SIG-M5 treated with dmso at 0.1 percent for 504 hours (cell line): ENCODE measurements at regions not wholly inside any gene's neighbourhood (a gene's known extent, or its start where the extent isn't known, plus 50 kb on each side); places are given as distances from the start of the nearest gene placed in this dataset.
"Not testable (repeated sequence)": the region's sequence is repeated elsewhere in the genome, so short reads cannot be mapped to it uniquely, and the experiment has no call there.

Experiments used
- DNase-seq: peaks from one replicate; lab custom pipeline; 2025; ENCODE audit not compliant: unreplicated experiment; lab: John Stamatoyannopoulos, UW

GRCh38 chr21:28483301-28484035 is 509.2 kb downstream of the LTN1 start:
- DNase-seq = no peak

DNA sequence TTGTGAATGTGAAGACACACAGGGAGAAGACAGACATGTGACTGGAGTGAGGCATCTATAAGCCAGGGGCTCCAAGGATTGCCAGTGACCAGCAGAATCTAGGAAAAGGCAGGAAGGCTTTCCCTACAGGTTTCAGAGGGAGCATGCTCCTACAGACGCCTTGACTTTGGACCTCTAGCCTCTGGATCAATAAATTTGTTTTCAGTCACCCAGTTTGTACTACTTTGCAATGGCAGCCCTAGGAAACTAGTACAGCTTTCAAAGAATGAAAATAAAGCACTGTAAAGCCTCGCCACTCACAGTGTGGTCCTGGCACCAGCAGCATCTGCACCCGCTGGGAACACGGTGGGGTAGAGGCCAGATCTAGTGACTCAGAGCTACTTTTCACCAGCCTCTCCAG is 510.0 kb downstream of the LTN1 start:
- DNase-seq = no peak

- no peak for DNase-seq
These were observed 512.2 kb downstream of the LTN1 start for GRCh38 chr21:28480470-28480869.

GRCh38 chr21:28473530-28474220 is 519.0 kb downstream of the LTN1 start:
- no peak for DNase-seq

DNA sequence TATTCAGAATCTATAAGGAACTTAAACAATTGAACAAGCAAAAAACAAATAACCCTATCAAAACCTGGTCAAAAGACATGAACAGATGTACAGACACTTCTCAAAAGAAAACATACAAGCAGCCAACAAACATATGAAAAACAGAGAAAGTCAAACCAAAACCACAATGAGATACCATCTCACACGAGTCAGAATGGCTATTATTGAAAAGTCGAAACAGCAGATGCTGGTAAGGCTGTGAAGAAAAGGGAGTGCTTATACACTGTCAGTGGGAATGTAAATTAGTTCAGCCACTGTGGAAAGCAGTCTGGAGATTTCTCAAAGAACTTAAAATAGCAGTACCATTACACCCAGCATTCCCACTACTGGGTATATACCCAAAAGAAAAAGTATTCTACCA is 520.1 kb downstream of the LTN1 start:
- DNase-seq = not testable (repeated sequence)

DNA sequence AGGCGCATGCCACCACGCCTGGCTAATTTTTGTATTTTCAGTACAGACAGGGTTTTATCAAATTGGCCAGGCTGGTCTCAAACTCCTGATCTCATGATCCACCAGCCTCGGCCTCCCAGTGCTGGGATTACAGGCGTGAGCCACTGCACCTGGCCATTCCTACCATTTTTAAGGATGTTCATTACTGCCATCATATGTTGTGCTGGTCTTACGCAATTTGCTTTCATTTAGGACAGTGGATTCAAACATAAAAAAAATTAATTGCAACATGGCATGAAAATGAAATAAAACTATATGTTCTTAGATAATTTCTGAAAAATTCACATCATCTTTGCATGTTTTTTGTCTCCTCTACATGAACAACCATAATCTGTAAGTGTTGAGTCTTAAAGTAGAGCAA is 527.7 kb downstream of the LTN1 start:
- DNase-seq = no peak

DNA sequence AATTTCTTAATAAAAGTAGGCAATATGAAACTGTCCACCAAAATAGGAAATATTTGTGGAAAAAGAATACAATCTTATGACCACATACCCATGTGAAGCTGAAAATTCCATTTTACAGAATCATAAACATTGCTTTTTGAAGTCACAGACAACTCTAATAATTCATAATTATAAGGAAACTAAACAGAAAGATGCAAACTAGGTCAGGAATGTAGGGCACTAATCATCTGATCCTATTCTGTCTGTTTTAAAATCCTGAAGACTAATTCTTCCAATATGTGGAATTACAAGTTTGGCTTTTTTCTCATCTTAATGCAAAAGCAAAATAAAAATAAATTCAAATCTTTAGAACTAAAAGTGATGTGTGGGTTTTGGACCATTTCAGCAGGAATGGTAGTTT is 528.6 kb downstream of the LTN1 start:
- DNase-seq = no peak

- DNase-seq = no peak
These were observed 533.5 kb downstream of the LTN1 start for GRCh38 chr21:28459193-28459592.

- DNase-seq = no peak
These were observed 534.2 kb downstream of the LTN1 start for GRCh38 chr21:28458446-28458845.

- no peak for DNase-seq
These were observed 537.5 kb downstream of the LTN1 start for GRCh38 chr21:28455253-28455600.

- no peak for DNase-seq
These were observed 538.0 kb downstream of the LTN1 start for GRCh38 chr21:28454564-28455252.

- no peak for DNase-seq
These were observed 545.2 kb downstream of the LTN1 start for GRCh38 chr21:28447462-28447861.

DNA sequence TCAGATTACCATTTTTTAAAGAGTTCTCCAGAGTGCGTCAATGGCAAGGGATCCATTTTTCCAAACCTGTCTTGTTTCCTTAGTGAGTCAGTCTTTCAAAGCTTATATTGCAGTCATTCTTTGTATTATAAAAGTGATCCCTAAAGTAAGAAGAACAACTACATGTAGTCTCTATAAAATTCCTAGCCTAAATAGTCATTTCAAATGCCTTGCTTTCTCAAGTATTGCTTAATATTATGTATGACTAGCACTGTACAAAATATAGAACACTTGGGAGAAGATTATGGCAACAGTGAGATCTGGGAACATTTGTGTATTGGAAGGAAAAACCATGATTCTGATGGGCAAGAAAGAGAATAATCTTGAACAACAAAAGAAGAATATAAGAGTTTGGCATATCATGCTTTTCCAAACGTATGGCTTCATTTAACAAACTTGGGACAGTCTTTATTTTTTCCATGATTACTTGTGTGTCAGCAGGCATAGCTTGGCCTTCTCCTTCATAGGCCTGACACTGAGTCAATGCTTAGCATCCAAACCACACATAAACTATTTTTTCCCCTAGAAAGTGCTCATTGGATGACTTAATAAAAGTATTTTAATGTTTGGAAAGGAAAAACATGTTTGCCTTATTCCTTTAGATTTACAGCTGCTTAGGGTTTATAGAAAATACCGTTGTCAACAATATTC is 547.4 kb downstream of the LTN1 start:
- no peak for DNase-seq

DNA sequence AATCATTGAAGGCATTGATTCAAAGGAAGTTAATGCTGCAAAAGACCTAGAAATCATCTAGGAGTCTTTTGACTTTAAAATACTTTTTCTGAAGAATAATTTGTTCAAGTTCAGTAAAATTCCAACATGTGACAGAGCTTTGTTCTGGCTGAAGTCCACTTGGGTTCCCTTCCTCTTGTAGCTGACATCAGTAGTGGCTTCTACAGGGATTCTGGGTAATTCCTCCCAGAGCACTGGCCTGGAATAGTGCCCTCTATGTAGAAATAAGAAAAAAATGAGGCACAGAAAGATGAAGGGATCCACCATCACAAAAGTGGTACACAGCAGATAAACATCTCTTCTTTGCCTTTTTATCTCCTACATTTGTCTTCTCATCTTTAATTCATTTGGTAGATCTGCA is 548.1 kb downstream of the LTN1 start:
- no peak for DNase-seq

DNA sequence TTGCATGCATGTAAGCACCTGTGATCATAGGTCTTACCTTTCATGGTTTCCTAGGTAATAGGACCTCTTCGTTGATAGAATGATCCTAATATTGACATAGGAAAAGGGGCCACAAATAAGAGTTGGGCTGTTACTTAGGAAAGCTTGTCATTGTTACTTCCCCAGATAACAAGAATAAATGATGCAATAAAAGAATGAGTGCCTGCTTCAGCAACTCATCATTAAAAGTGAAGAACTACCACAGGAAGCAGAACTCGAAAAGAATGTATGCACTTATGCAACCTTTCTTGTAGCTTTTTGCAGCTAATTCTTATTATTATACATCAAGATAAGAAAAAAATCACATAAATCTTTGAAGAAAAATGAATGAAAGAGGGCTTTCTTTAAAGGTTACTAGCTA is 548.6 kb downstream of the LTN1 start:
- DNase-seq = no peak

- no peak for DNase-seq
These were observed 550.1 kb downstream of the LTN1 start for GRCh38 chr21:28442624-28443023.

DNA sequence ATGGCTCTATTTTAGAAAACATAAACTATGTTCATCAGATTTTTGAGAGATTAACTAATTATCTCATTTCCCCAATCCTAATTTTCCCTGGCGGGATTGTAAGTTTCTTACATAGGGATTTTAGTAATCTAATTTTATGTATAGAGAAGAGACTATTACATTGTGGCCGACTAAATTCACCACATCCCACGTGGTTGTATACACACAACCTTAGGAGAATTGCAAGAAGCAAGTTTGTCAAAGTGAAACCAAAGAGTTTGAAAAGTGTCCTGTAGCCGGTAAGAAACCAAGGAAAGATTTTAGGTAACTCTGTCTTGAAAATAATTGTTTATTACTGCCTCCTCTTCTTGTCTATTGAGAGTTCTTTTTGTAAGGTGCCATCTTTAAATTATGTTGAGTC is 550.6 kb downstream of the LTN1 start:
- DNase-seq = no peak

DNA sequence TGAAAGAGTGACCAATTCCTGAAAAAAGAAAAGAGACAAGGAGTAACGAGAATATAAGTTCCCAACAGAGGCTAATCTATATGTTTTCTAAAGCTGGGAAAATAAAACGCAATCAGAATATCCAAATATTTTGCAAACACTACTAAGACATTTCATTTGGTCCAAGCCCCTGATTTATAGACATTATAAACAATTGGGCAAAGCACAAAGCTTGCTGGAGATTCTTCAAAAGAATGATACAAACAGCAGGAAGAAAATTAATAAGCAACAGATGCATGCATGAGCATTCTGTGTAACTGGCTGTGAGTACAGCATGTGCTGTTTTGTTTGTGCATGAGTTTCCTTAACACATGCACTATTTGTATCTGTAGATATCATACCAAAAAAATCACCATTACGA is 552.9 kb downstream of the LTN1 start:
- no peak for DNase-seq

GRCh38 chr21:28439251-28439650 is 553.4 kb downstream of the LTN1 start:
- DNase-seq = no peak

DNA sequence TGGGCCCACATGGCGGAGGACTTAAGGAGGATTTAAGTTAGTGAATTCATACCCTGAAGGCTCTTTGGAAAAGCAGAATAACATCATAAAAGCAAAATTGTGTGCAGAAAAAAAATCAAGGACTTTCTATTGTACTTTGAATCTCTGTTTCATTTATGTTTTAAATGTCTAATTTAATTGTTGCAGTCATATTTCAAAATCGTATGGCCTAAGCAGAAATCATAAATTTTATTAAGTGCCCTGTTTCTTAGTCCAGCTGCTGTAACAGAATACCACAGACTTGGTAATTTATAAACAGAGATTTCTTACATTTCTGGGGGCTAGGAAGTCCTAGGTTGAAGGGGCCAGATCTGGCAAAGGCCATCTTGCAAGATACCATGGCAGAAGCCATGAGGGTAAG is 555.6 kb downstream of the LTN1 start:
- no peak for DNase-seq

DNA sequence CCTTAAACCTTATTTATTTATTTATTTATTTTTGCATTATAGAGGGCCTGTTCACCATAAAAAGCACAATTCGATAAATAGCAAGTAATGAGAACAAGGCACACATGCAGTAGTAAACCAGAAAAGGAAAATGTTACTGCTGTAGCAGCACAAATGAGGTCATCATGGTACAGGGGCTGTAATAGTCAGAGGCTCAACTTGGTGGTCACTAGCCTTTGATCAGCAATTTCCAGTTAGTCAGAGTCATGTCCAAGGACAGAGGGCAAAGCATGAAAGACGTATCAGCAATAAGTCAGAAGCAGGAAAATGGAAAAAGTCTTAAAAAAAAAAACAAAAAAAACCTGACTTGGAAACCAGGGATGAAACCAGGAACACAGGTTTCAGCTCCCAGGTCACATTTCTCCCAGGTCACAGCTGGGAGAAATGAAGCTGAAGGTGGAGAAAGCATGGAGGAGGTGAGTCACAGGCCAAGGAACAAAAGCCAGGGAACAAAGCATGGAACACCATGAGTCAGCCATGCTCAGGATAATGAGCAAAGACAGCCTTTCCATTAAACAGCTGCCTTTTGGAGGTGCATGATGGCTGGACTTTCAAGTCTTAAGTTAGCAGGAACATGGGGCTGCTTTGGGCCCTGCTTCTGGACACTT is 556.3 kb downstream of the LTN1 start:
- no peak for DNase-seq
